Activated CD8-positive, alpha-beta T cell treated with anti-CD3 and anti-CD28 coated beads for 36 hours (primary cell): ENCODE measurements at regions not wholly inside any gene's neighbourhood (a gene's known extent, or its start where the extent isn't known, plus 50 kb on each side); places are given as distances from the start of the nearest gene placed in this dataset.
"Not testable (repeated sequence)": the region's sequence is repeated elsewhere in the genome, so short reads cannot be mapped to it uniquely, and the experiment has no call there.

Source experiments
- ATAC-seq: fragments of 200-7000 bp; cut with Tn5 transposase; one replicate; pipeline ENCODE4 v1.10.0; 2021; ENCODE audit warnings: mild to moderate bottlenecking, moderate library complexity
- CTCF ChIA-PET: fragments of 350-600 bp; sonication (Branson Sonifier 250); formaldehyde crosslinking; loops from one replicate; lab custom pipeline; 2021; ENCODE audit warnings: antibody characterized with exemption; lab: Charles Lee
- POLR2A ChIA-PET: fragments of 350-600 bp; sonication (Branson Sonifier 250); formaldehyde crosslinking; loops from one replicate; lab custom pipeline; 2021; ENCODE audit warnings: antibody characterized with exemption; lab: Charles Lee
- DNase-seq: peaks from one replicate; pipeline ENCODE4 v3.0.0-alpha.2; 2020
- H3K27ac Mint-ChIP-seq: one replicate; pipeline ENCODE4 v1.8.0; 2021; ENCODE audit warnings: mild to moderate bottlenecking, mixed read lengths
- H3K27me3 Mint-ChIP-seq: one replicate; pipeline ENCODE4 v1.8.0; 2021; ENCODE audit warnings: mixed read lengths
- H3K36me3 Mint-ChIP-seq: one replicate; pipeline ENCODE4 v1.8.0; 2021; ENCODE audit warnings: low read depth, mixed read lengths
- H3K4me1 Mint-ChIP-seq: one replicate; pipeline ENCODE4 v1.8.0; 2021; ENCODE audit warnings: low read depth, mixed read lengths
- H3K4me3 Mint-ChIP-seq: one replicate; pipeline ENCODE4 v1.8.0; 2021; ENCODE audit warnings: mild to moderate bottlenecking, moderate library complexity, mixed read lengths
- H3K9me3 Mint-ChIP-seq: one replicate; pipeline ENCODE4 v1.8.0; 2021; ENCODE audit warnings: mixed read lengths
- CTCF ChIP-seq: fragments of 200-600 bp; IDR thresholded peaks from one replicate; pipeline ENCODE4 v1.8.0; 2022; ENCODE audit warnings: antibody characterized with exemption, mild to moderate bottlenecking
- intact Hi-C: fragments of 100-400 bp; cut with micrococcal nuclease; formaldehyde crosslinking; loops from one replicate; pipeline ENCODE4 v1.10.0; 2022

- DNase-seq: no peak
- ATAC-seq: no peak
- Mint-ChIP-seq H3K27ac (no peak overlapping the region), H3K27me3 (no peaks in the 10 kb centered on the region), H3K9me3 (peaks cover 2% of the 10 kb centered on the region), H3K4me1 (no peaks in the 10 kb centered on the region), H3K36me3 (no peaks in the 10 kb centered on the region), H3K4me3 (no peak overlapping the region)
- ChIA-PET POLR2A (no interaction called here), CTCF (no interaction called here)
- TF ChIP-seq CTCF: no peak
- intact Hi-C loops: no loop called here
Measured at GRCh38 chr5:158456241-158456640, 597.3 kb upstream of the CLINT1 start.

- intact Hi-C loops: no loop called here
- Mint-ChIP-seq H3K27ac (no peak overlapping the region), H3K9me3 (no peaks in the 10 kb centered on the region), H3K4me3 (no peak overlapping the region), H3K36me3 (no peaks in the 10 kb centered on the region), H3K4me1 (no peaks in the 10 kb centered on the region), H3K27me3 (no peaks in the 10 kb centered on the region)
- ATAC-seq: no peak
- no peak for TF ChIP-seq CTCF
- no peak for DNase-seq
- CTCF ChIA-PET: no interaction called here
- POLR2A ChIA-PET: no interaction called here
Measured at GRCh38 chr5:158451993-158452672, 593.2 kb upstream of the CLINT1 start.

- no peak for TF ChIP-seq CTCF
- Mint-ChIP-seq H3K4me3 (no peak overlapping the region), H3K9me3 (no peaks in the 10 kb centered on the region), H3K36me3 (no peaks in the 10 kb centered on the region), H3K27me3 (no peaks in the 10 kb centered on the region), H3K27ac (no peak overlapping the region), H3K4me1 (no peaks in the 10 kb centered on the region)
- DNase-seq: no peak
- ChIA-PET POLR2A (no interaction called here), CTCF (no interaction called here)
- intact Hi-C loops: no loop called here
- ATAC-seq: no peak
Measured at GRCh38 chr5:158451203-158451992, 592.5 kb upstream of the CLINT1 start.

- H3K27me3 Mint-ChIP-seq: no peaks in the 10 kb centered on the region
- H3K36me3 Mint-ChIP-seq: peaks cover 3% of the 10 kb centered on the region
- H3K9me3 Mint-ChIP-seq: peaks cover 3% of the 10 kb centered on the region
- ChIA-PET CTCF (no interaction called here), POLR2A (no interaction called here)
- no peak for TF ChIP-seq CTCF
- intact Hi-C loops: no loop called here
- H3K27ac Mint-ChIP-seq: no peak overlapping the region
- H3K4me3 Mint-ChIP-seq: no peak overlapping the region
- no peak for DNase-seq
- no peak for ATAC-seq
- H3K4me1 Mint-ChIP-seq: no peaks in the 10 kb centered on the region
Measured at GRCh38 chr5:158450751-158451171, 591.8 kb upstream of the CLINT1 start.

GRCh38 chr5:158446761-158447160 is 587.8 kb upstream of the CLINT1 start:
- CTCF ChIA-PET: interaction anchor here (0.7 to 2.1 kb wide), 2 partner anchors 11 to 16 kb away, joined by 3 to 5 read pairs; no protein-coding TSS in a partner anchor

GRCh38 chr5:158439204-158439603 is 580.3 kb upstream of the CLINT1 start:
- DNase-seq, CTCF ChIA-PET, H3K9me3 Mint-ChIP-seq, ATAC-seq, H3K4me3 Mint-ChIP-seq, H3K36me3 Mint-ChIP-seq, POLR2A ChIA-PET, H3K27me3 Mint-ChIP-seq, H3K27ac Mint-ChIP-seq: not testable (repeated sequence)
- intact Hi-C loops: loop anchor here (10.0 kb wide), 1 partner anchor 106 kb away; no protein-coding TSS in a partner anchor
- H3K4me1 Mint-ChIP-seq: peaks cover 26% of the 10 kb centered on the region

More at GRCh38 chr5:158446761-158447160, 587.8 kb upstream of the CLINT1 start:
- intact Hi-C loops, H3K36me3 Mint-ChIP-seq, H3K27me3 Mint-ChIP-seq, H3K27ac Mint-ChIP-seq, ATAC-seq, H3K4me1 Mint-ChIP-seq, POLR2A ChIA-PET, DNase-seq, H3K4me3 Mint-ChIP-seq: not testable (repeated sequence)
- peaks cover 11% of the 10 kb centered on the region for H3K9me3 Mint-ChIP-seq
